ENCODE measurements at regions not wholly inside any gene's neighbourhood (a gene's known extent, or its start where the extent isn't known, plus 50 kb on each side); places are given as distances from the start of the nearest gene placed in this dataset.
"Not testable (repeated sequence)": the region's sequence is repeated elsewhere in the genome, so short reads cannot be mapped to it uniquely, and the experiment has no call there.

- TF ChIP-seq POLR2AphosphoS5 (IDR thresholded peaks at IDR 0.05; ENCODE audit: insufficient read depth in 1 of 2, low read depth in 1 of 2); CTCF (IDR thresholded peaks at IDR 0.05): not testable (repeated sequence)
Observed at GRCh38 chr14:19167454-19168190, 200.4 kb downstream of the POTEM start.
